GM10266 (cell line): ENCODE measurements at regions not wholly inside any gene's neighbourhood (a gene's known extent, or its start where the extent isn't known, plus 50 kb on each side); places are given as distances from the start of the nearest gene placed in this dataset.

ENCODE experiments used
- DNase-seq: peaks from one replicate; pipeline ENCODE4 v3.0.0; 2012; ENCODE audit errors: extremely low spot score
- TF ChIP-seq, protein P1 (sequence below): IDR thresholded peaks from 2 replicates; pipeline ENCODE4 v1.5.1; 2012; ENCODE audit warnings: mild to moderate bottlenecking, low read depth; ENCODE audit not compliant: control insufficient read depth, insufficient read depth; ENCODE audit errors: missing control alignments

DNA sequence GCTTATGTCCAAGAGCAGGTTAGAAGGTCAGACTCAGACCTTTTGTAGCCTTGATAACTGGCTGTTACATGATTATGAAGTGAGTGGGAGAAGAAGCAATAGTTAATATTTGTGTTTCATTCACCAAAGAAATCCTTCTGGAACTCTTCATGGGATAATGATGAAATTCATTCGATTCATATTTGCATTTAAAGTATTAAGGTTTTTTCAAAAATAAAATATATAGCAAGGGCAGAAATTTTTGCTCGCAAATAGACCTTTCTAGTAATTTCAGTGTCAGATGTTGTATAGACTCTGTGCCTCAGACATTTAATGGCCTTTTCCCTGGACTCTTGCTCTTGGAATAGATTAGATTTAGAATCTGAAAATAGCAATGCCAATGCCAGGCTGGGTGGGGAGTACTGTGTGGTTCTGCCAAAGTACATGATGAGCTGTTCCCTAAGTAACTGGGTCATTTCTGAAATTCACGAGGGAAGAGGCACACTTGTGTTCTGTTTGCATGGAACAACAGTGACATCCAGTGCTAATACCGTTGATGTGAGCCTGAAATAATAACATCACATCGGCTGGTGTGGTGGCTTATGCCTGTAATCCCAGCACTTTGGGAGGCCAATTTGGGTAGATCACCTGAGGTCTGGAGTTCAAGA is 119.2 kb downstream of the MBL2 start:
- TF ChIP-seq, protein P1, sequence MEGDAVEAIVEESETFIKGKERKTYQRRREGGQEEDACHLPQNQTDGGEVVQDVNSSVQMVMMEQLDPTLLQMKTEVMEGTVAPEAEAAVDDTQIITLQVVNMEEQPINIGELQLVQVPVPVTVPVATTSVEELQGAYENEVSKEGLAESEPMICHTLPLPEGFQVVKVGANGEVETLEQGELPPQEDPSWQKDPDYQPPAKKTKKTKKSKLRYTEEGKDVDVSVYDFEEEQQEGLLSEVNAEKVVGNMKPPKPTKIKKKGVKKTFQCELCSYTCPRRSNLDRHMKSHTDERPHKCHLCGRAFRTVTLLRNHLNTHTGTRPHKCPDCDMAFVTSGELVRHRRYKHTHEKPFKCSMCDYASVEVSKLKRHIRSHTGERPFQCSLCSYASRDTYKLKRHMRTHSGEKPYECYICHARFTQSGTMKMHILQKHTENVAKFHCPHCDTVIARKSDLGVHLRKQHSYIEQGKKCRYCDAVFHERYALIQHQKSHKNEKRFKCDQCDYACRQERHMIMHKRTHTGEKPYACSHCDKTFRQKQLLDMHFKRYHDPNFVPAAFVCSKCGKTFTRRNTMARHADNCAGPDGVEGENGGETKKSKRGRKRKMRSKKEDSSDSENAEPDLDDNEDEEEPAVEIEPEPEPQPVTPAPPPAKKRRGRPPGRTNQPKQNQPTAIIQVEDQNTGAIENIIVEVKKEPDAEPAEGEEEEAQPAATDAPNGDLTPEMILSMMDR, result no peak
- no peak for DNase-seq

DNA sequence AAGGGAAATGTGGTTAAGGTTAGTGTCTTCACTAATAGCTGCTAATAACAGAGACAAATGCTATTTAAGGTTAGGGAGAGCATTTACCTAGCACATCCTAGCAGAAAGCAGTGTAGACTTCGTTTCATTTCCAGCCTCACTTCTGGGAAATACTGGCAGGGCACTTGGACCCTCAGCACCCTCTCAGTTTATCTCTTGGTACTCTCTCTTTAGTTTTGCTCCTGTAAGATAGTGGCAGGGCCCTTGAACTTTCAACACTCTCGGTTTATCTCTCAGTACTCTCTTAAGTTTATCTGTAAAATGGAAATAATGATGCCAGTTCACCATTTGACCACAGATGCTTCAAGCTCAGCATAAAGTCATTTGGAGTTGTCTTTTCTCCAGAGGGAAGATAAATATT is 118.4 kb downstream of the MBL2 start:
- TF ChIP-seq, protein P1, result no peak
- no peak for DNase-seq

DNA sequence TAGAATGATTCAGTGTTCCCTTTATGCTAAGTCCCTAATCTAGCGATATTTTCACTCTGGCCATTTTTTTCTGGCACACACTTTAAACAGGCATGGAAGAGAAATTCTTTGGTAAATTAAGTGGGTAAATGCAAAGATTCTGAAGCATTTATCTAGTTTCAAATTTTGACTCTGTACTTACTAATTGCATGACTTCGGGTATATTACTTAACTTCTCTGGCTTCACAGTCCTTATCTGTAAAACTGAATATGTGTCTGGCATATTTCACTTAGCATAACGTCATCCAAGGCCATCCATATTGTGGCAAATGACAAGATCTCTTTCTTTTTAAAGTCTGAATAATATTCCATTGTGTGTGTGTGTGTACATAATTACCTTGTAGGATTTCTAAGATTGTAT is 114.5 kb downstream of the MBL2 start:
- TF ChIP-seq, protein P1, result no peak
- no peak for DNase-seq

DNA sequence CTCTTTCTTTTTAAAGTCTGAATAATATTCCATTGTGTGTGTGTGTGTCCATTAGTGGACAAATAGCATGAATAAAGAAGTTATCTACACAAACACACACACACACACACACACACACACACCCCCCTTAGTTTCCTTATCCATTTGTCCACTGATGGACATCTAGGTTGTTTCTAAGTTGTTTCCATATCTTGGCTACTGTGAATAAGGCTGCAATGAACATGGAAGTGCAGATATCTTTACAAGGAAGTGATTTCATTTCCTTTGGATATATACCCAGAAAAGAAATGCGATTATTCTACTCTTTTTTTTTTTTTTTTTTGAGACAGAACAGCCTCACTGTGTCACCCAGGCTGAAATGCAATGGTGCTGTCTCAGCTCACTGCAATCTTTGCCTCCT is 113.5 kb downstream of the MBL2 start:
- DNase-seq, result no peak
- TF ChIP-seq, protein P1, result no peak

DNA sequence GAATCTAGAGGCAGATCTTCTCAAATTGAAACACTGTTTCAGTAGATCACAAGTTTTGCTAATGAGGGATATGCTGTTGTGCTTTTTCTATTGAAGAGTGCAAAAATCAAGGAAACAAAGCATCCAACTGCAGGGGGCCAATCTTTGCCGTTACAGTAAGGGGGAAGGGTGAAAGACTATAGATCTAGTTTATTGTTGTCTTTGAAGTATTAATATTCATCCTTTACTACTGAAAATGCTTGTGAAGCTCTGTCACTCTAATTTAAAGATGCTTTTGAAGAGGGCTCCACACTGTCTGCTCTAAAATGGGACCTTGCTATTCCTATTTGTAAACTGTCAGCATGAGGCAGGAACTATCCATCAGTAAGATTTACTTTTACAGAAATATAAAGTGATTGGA is 110.3 kb downstream of the MBL2 start:
- TF ChIP-seq, protein P1, result no peak
- no peak for DNase-seq

DNA sequence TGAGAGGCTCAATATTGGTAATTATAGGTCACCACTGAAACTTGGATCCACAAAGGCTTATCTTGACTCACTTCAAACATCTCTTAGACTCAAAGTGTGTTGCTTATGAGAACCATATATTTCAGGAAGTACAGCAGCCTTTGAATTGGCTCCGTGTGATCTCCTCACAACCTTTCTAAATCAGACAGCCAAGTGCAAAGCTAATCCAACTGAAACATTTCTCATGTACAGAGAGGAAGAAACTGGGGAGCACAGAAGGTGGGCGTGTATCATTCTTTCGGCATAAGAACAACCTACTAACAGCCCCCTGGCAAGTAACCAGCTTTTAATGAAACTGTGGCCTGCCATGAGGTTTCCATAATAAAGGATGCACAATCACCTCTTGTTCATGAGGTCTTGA is 109.4 kb downstream of the MBL2 start:
- no peak for DNase-seq

DNA sequence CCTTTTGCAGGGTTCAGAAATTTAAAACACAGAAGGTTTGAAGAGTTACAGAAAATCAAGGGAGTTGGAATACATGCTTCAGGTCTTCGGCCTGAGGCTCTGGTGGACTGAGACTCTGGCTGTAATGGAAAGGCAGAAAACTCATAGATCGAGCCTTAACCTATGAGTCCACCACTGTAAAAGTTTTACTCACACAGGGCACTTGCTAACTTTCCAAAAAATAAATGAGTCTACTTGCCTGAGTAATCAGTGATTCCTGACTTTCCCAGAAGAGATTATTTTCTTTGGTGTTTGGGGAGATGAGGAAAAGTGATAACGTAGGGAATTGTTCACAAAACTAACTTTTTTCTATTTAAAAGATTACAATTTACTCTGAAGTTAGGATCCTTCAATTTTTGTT is 108.0 kb downstream of the MBL2 start:
- no peak for DNase-seq
- TF ChIP-seq, protein P1, result no peak

More for the DNA sequence above, 109.4 kb downstream of the MBL2 start:
- TF ChIP-seq, protein P1, result no peak
